ENCODE measurements at regions not wholly inside any gene's neighbourhood (a gene's known extent, or its start where the extent isn't known, plus 50 kb on each side); places are given as distances from the start of the nearest gene placed in this dataset.

- Histone ChIP-seq H3K4me1 (no peaks in the 10 kb centered on the region), H3K27me3 (no peaks in the 10 kb centered on the region), H3K27ac (no peak overlapping the region), H3K36me3 (no peaks in the 10 kb centered on the region), H3K4me3 (no peak overlapping the region), H3K9me3 (no peaks in the 10 kb centered on the region)
- no peak for TF ChIP-seq CTCF (IDR thresholded peaks at IDR 0.05)
- DNase-seq: no peak
- intact Hi-C loops (cut with DNase I): no loop called here
- peak; percentile 29 for ATAC-seq
These were observed 216.6 kb downstream of the MRPL39 start for GRCh38 chr21:25390701-25391100.

- TF ChIP-seq CTCF (IDR thresholded peaks at IDR 0.05): no peak
- Histone ChIP-seq H3K36me3 (no peaks in the 10 kb centered on the region), H3K27me3 (no peaks in the 10 kb centered on the region), H3K9me3 (no peaks in the 10 kb centered on the region), H3K27ac (no peak overlapping the region), H3K4me1 (no peaks in the 10 kb centered on the region), H3K4me3 (no peak overlapping the region)
- no peak for ATAC-seq
- no peak for DNase-seq
- intact Hi-C loops (cut with DNase I): no loop called here
These were observed 219.6 kb downstream of the MRPL39 start for GRCh38 chr21:25387665-25388064.

GRCh38 chr21:25385911-25386474, 221.3 kb downstream of the MRPL39 start:
- Histone ChIP-seq H3K36me3 (no peaks in the 10 kb centered on the region), H3K27ac (no peak overlapping the region), H3K9me3 (no peaks in the 10 kb centered on the region), H3K4me1 (no peaks in the 10 kb centered on the region), H3K4me3 (no peak overlapping the region), H3K27me3 (no peaks in the 10 kb centered on the region)
- ATAC-seq (peak; percentile 94), DNase-seq (no peak)
- TF ChIP-seq CTCF (IDR thresholded peaks at IDR 0.05): peak; percentile 83
- intact Hi-C loops (cut with DNase I): no loop called here

GRCh38 chr21:25385341-25385740, 221.9 kb downstream of the MRPL39 start:
- no peak for TF ChIP-seq CTCF (IDR thresholded peaks at IDR 0.05)
- ATAC-seq: no peak

GRCh38 chr21:25384782-25385181, 222.5 kb downstream of the MRPL39 start:
- H3K36me3 ChIP-seq: no peaks in the 10 kb centered on the region
- no peaks in the 10 kb centered on the region for H3K9me3 ChIP-seq
- no peak for TF ChIP-seq CTCF (IDR thresholded peaks at IDR 0.05)
- no peaks in the 10 kb centered on the region for H3K4me1 ChIP-seq
- no peak for ATAC-seq
- no peak overlapping the region for H3K4me3 ChIP-seq
- no peak for DNase-seq
- intact Hi-C loops (cut with DNase I): no loop called here
- H3K27me3 ChIP-seq: no peaks in the 10 kb centered on the region
- no peak overlapping the region for H3K27ac ChIP-seq

More at GRCh38 chr21:25385341-25385740, 221.9 kb downstream of the MRPL39 start:
- Histone ChIP-seq H3K4me3 (no peak overlapping the region), H3K27ac (no peak overlapping the region), H3K36me3 (no peaks in the 10 kb centered on the region), H3K4me1 (no peaks in the 10 kb centered on the region), H3K27me3 (no peaks in the 10 kb centered on the region), H3K9me3 (no peaks in the 10 kb centered on the region)
- DNase-seq: no peak
- intact Hi-C loops (cut with DNase I): no loop called here

GRCh38 chr21:25383545-25383944, 223.7 kb downstream of the MRPL39 start:
- TF ChIP-seq CTCF (IDR thresholded peaks at IDR 0.05): no peak
- Histone ChIP-seq H3K9me3 (no peaks in the 10 kb centered on the region), H3K27me3 (no peaks in the 10 kb centered on the region), H3K4me1 (no peaks in the 10 kb centered on the region), H3K4me3 (no peak overlapping the region), H3K36me3 (no peaks in the 10 kb centered on the region), H3K27ac (no peak overlapping the region)
- ATAC-seq: no peak
- DNase-seq: no peak
- intact Hi-C loops (cut with DNase I): no loop called here
